ENCODE measurements at regions not wholly inside any gene's neighbourhood (a gene's known extent, or its start where the extent isn't known, plus 50 kb on each side); places are given as distances from the start of the nearest gene placed in this dataset.

GRCh38 chr3:66817951-66818557, 180.1 kb upstream of the KBTBD8 start:
- POLR2A ChIA-PET: no interaction called here
- Mint-ChIP-seq H3K36me3 (no peaks in the 10 kb centered on the region), H3K27ac (no peak overlapping the region), H3K9me3 (no peaks in the 10 kb centered on the region), H3K4me3 (no peak overlapping the region), H3K27me3 (peaks cover 2 to 12% of the 10 kb centered on the region in 2 donors), H3K4me1 (no peaks in the 10 kb centered on the region)
- CTCF ChIA-PET: interaction anchor here (1.8 to 5.7 kb wide), 4 partner anchors 9 to 564 kb away, joined by 4 to 65 read pairs (median 13); no protein-coding TSS in a partner anchor
- DNase-seq: no peak
- Histone ChIP-seq H3K27me3 (ENCODE audit: insufficient read depth, low read length, poor library complexity, severe bottlenecking) (no peaks in the 10 kb centered on the region), H3K4me1 (ENCODE audit: insufficient read depth, low read length) (no peaks in the 10 kb centered on the region), H3K27ac (ENCODE audit: low read depth, low read length) (no peak overlapping the region), H3K9me3 (ENCODE audit: low read length) (no peaks in the 10 kb centered on the region), H3K36me3 (ENCODE audit: insufficient read depth, low read length) (no peaks in the 10 kb centered on the region), H3K4me3 (ENCODE audit: low read length) (no peak overlapping the region)

- Histone ChIP-seq H3K36me3 (ENCODE audit: insufficient read depth, low read length) (no peaks in the 10 kb centered on the region), H3K27me3 (ENCODE audit: insufficient read depth, low read length, poor library complexity, severe bottlenecking) (no peaks in the 10 kb centered on the region), H3K4me3 (ENCODE audit: low read length) (no peak overlapping the region), H3K9me3 (ENCODE audit: low read length) (no peaks in the 10 kb centered on the region), H3K4me1 (ENCODE audit: insufficient read depth, low read length) (no peaks in the 10 kb centered on the region), H3K27ac (ENCODE audit: low read depth, low read length) (no peak overlapping the region)
- no peak overlapping the region for H3K27ac Mint-ChIP-seq
- no peaks in the 10 kb centered on the region for H3K36me3 Mint-ChIP-seq
- ChIA-PET POLR2A (no interaction called here), CTCF (interaction anchor here (1.2 to 5.7 kb wide), 3 partner anchors 414 to 566 kb away, joined by 3 to 65 read pairs (median 20); no protein-coding TSS in a partner anchor)
- no peak overlapping the region for H3K4me3 Mint-ChIP-seq
- H3K9me3 Mint-ChIP-seq: no peaks in the 10 kb centered on the region
- no peak for DNase-seq
- peaks cover 2 to 12% of the 10 kb centered on the region in 2 donors for H3K27me3 Mint-ChIP-seq
- H3K4me1 Mint-ChIP-seq: no peaks in the 10 kb centered on the region
Observed at GRCh38 chr3:66819993-66820501, 178.1 kb upstream of the KBTBD8 start.

- Histone ChIP-seq H3K27ac (ENCODE audit: low read depth, low read length) (no peak overlapping the region), H3K4me1 (ENCODE audit: insufficient read depth, low read length) (no peaks in the 10 kb centered on the region), H3K36me3 (ENCODE audit: insufficient read depth, low read length) (no peaks in the 10 kb centered on the region), H3K9me3 (ENCODE audit: low read length) (no peaks in the 10 kb centered on the region), H3K27me3 (ENCODE audit: insufficient read depth, low read length, poor library complexity, severe bottlenecking) (no peaks in the 10 kb centered on the region), H3K4me3 (ENCODE audit: low read length) (no peak overlapping the region)
- POLR2A ChIA-PET: interaction anchor here (0.6 kb wide), 1 partner anchor 422 kb away, joined by 4 read pairs; no protein-coding TSS in a partner anchor
- Mint-ChIP-seq H3K27ac (no peak overlapping the region), H3K27me3 (peaks cover 0 to 7% of the 10 kb centered on the region in 2 donors), H3K4me3 (no peak overlapping the region), H3K9me3 (no peaks in the 10 kb centered on the region), H3K36me3 (no peaks in the 10 kb centered on the region), H3K4me1 (no peaks in the 10 kb centered on the region)
- peak; percentile 40 to 74 (median 48) for DNase-seq
- CTCF ChIA-PET: interaction anchor here (0.7 to 3.1 kb wide), 23 partner anchors 8 to 580 kb away, joined by 3 to 67 read pairs (median 4); no protein-coding TSS in a partner anchor
Observed at GRCh38 chr3:66822186-66823008, 175.7 kb upstream of the KBTBD8 start.

- peaks cover 0 to 7% of the 10 kb centered on the region in 2 donors for H3K27me3 Mint-ChIP-seq
- no peak overlapping the region for H3K27ac ChIP-seq (ENCODE audit: low read depth, low read length)
- no peaks in the 10 kb centered on the region for H3K36me3 Mint-ChIP-seq
- H3K9me3 Mint-ChIP-seq: no peaks in the 10 kb centered on the region
- ChIA-PET POLR2A (interaction anchor here (0.6 kb wide), 1 partner anchor 423 kb away, joined by 4 read pairs; no protein-coding TSS in a partner anchor), CTCF (interaction anchor here (0.9 to 3.1 kb wide), 15 partner anchors 12 to 577 kb away, joined by 3 to 67 read pairs (median 5); no protein-coding TSS in a partner anchor)
- H3K36me3 ChIP-seq (ENCODE audit: insufficient read depth, low read length): no peaks in the 10 kb centered on the region
- no peaks in the 10 kb centered on the region for H3K4me1 ChIP-seq (ENCODE audit: insufficient read depth, low read length)
- H3K9me3 ChIP-seq (ENCODE audit: low read length): no peaks in the 10 kb centered on the region
- no peak overlapping the region for H3K4me3 ChIP-seq (ENCODE audit: low read length)
- no peak overlapping the region for H3K27ac Mint-ChIP-seq
- DNase-seq: no peak
- H3K4me3 Mint-ChIP-seq: no peak overlapping the region
- no peaks in the 10 kb centered on the region for H3K4me1 Mint-ChIP-seq
- H3K27me3 ChIP-seq (ENCODE audit: insufficient read depth, low read length, poor library complexity, severe bottlenecking): no peaks in the 10 kb centered on the region
Observed at GRCh38 chr3:66823009-66823397, 175.1 kb upstream of the KBTBD8 start.

GRCh38 chr3:66823532-66823931, 174.6 kb upstream of the KBTBD8 start:
- no peak overlapping the region for H3K27ac ChIP-seq (ENCODE audit: low read depth, low read length)
- Mint-ChIP-seq H3K27ac (no peak overlapping the region), H3K4me1 (no peaks in the 10 kb centered on the region), H3K27me3 (peaks cover 0 to 8% of the 10 kb centered on the region in 2 donors), H3K36me3 (no peaks in the 10 kb centered on the region), H3K9me3 (no peaks in the 10 kb centered on the region), H3K4me3 (no peak overlapping the region)
- H3K36me3 ChIP-seq (ENCODE audit: insufficient read depth, low read length): no peaks in the 10 kb centered on the region
- no peak for DNase-seq
- no peaks in the 10 kb centered on the region for H3K27me3 ChIP-seq (ENCODE audit: insufficient read depth, low read length, poor library complexity, severe bottlenecking)
- CTCF ChIA-PET: interaction anchor here (1.9 to 3.1 kb wide), 3 partner anchors 414 to 570 kb away, joined by 6 to 67 read pairs (median 33); no protein-coding TSS in a partner anchor
- no peaks in the 10 kb centered on the region for H3K9me3 ChIP-seq (ENCODE audit: low read length)
- POLR2A ChIA-PET: no interaction called here
- H3K4me1 ChIP-seq (ENCODE audit: insufficient read depth, low read length): no peaks in the 10 kb centered on the region
- no peak overlapping the region for H3K4me3 ChIP-seq (ENCODE audit: low read length)

GRCh38 chr3:66825375-66825774, 172.7 kb upstream of the KBTBD8 start:
- H3K36me3 Mint-ChIP-seq: no peaks in the 10 kb centered on the region
- H3K36me3 ChIP-seq (ENCODE audit: insufficient read depth, low read length): no peaks in the 10 kb centered on the region
- peaks cover 0 to 4% of the 10 kb centered on the region in 2 donors for H3K27me3 Mint-ChIP-seq
- H3K4me1 Mint-ChIP-seq: no peaks in the 10 kb centered on the region
- no peak overlapping the region for H3K27ac ChIP-seq (ENCODE audit: low read depth, low read length)
- H3K4me3 ChIP-seq (ENCODE audit: low read length): no peak overlapping the region
- ChIA-PET CTCF (interaction anchor here (0.6 kb wide), 1 partner anchor 582 kb away, joined by 3 read pairs; no protein-coding TSS in a partner anchor), POLR2A (no interaction called here)
- no peaks in the 10 kb centered on the region for H3K9me3 ChIP-seq (ENCODE audit: low read length)
- DNase-seq: no peak
- H3K9me3 Mint-ChIP-seq: no peaks in the 10 kb centered on the region
- H3K27me3 ChIP-seq (ENCODE audit: insufficient read depth, low read length, poor library complexity, severe bottlenecking): no peaks in the 10 kb centered on the region
- no peak overlapping the region for H3K27ac Mint-ChIP-seq
- H3K4me3 Mint-ChIP-seq: no peak overlapping the region
- no peaks in the 10 kb centered on the region for H3K4me1 ChIP-seq (ENCODE audit: insufficient read depth, low read length)

GRCh38 chr3:66827726-66828125, 170.4 kb upstream of the KBTBD8 start:
- no peak overlapping the region for H3K4me3 ChIP-seq (ENCODE audit: low read length)
- Mint-ChIP-seq H3K27ac (no peak overlapping the region), H3K36me3 (no peaks in the 10 kb centered on the region), H3K27me3 (peaks cover 0 to 7% of the 10 kb centered on the region in 2 donors), H3K4me1 (no peaks in the 10 kb centered on the region), H3K9me3 (no peaks in the 10 kb centered on the region), H3K4me3 (no peak overlapping the region)
- no peaks in the 10 kb centered on the region for H3K36me3 ChIP-seq (ENCODE audit: insufficient read depth, low read length)
- no peaks in the 10 kb centered on the region for H3K9me3 ChIP-seq (ENCODE audit: low read length)
- ChIA-PET CTCF (interaction anchor here (2.7 kb wide), 1 partner anchor 10 kb away, joined by 6 read pairs; no protein-coding TSS in a partner anchor), POLR2A (no interaction called here)
- no peaks in the 10 kb centered on the region for H3K4me1 ChIP-seq (ENCODE audit: insufficient read depth, low read length)
- H3K27ac ChIP-seq (ENCODE audit: low read depth, low read length): no peak overlapping the region
- no peak for DNase-seq
- no peaks in the 10 kb centered on the region for H3K27me3 ChIP-seq (ENCODE audit: insufficient read depth, low read length, poor library complexity, severe bottlenecking)

GRCh38 chr3:66828303-66828702, 169.8 kb upstream of the KBTBD8 start:
- Histone ChIP-seq H3K27ac (ENCODE audit: low read depth, low read length) (no peak overlapping the region), H3K4me3 (ENCODE audit: low read length) (no peak overlapping the region), H3K27me3 (ENCODE audit: insufficient read depth, low read length, poor library complexity, severe bottlenecking) (no peaks in the 10 kb centered on the region), H3K36me3 (ENCODE audit: insufficient read depth, low read length) (no peaks in the 10 kb centered on the region), H3K9me3 (ENCODE audit: low read length) (no peaks in the 10 kb centered on the region), H3K4me1 (ENCODE audit: insufficient read depth, low read length) (no peaks in the 10 kb centered on the region)
- Mint-ChIP-seq H3K27me3 (peaks cover 2 to 7% of the 10 kb centered on the region in 2 donors), H3K4me1 (no peaks in the 10 kb centered on the region), H3K27ac (no peak overlapping the region), H3K36me3 (no peaks in the 10 kb centered on the region), H3K9me3 (no peaks in the 10 kb centered on the region), H3K4me3 (no peak overlapping the region)
- POLR2A ChIA-PET: no interaction called here
- no peak for DNase-seq
- CTCF ChIA-PET: interaction anchor here (2.7 kb wide), 1 partner anchor 10 kb away, joined by 6 read pairs; no protein-coding TSS in a partner anchor

All from CD8-positive, alpha-beta memory T cell (primary cell).